ENCODE measurements at regions not wholly inside any gene's neighbourhood (a gene's known extent, or its start where the extent isn't known, plus 50 kb on each side); places are given as distances from the start of the nearest gene placed in this dataset.

GRCh38 chr2:215870986-215871385 lies 142.4 kb downstream of the MREG start (continued):
- TF ChIP-seq REST (IDR thresholded peaks at IDR 0.05; ENCODE audit: borderline replicate concordance), result peak; percentile 30; the same call in 1 of the 2 replicates
- TF ChIP-seq REST (CRISPR knock-in tag; IDR thresholded peaks at IDR 0.05; ENCODE audit: low read depth), result no peak
- TF ChIP-seq TRIM25 (IDR thresholded peaks at IDR 0.05; ENCODE audit: borderline replicate concordance), result no peak
- TF ChIP-seq, protein P1, sequence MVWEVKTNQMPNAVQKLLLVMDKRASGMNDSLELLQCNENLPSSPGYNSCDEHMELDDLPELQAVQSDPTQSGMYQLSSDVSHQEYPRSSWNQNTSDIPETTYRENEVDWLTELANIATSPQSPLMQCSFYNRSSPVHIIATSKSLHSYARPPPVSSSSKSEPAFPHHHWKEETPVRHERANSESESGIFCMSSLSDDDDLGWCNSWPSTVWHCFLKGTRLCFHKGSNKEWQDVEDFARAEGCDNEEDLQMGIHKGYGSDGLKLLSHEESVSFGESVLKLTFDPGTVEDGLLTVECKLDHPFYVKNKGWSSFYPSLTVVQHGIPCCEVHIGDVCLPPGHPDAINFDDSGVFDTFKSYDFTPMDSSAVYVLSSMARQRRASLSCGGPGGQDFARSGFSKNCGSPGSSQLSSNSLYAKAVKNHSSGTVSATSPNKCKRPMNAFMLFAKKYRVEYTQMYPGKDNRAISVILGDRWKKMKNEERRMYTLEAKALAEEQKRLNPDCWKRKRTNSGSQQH (CRISPR knock-in tag; IDR thresholded peaks at IDR 0.05), result no peak
- TF ChIP-seq ZNF280B (CRISPR knock-in tag; IDR thresholded peaks at IDR 0.05), result no peak
- TF ChIP-seq PRPF4 (IDR thresholded peaks at IDR 0.05; ENCODE audit: insufficient read depth, low read depth, low read length, poor library complexity, severe bottlenecking), result no peak
- no peak; the same call in 1 of the 2 replicates for TF ChIP-seq L3MBTL2 (IDR thresholded peaks at IDR 0.05)
- TF ChIP-seq SMARCA5 (IDR thresholded peaks at IDR 0.05), result no peak
- no peak for TF ChIP-seq PRDM10 (IDR thresholded peaks at IDR 0.05; ENCODE audit: partially characterized antibody)
- no peak for TF ChIP-seq PML (IDR thresholded peaks at IDR 0.05; ENCODE audit: low read length)
